WTC11 (cell line): ENCODE measurements at regions not wholly inside any gene's neighbourhood (a gene's known extent, or its start where the extent isn't known, plus 50 kb on each side); places are given as distances from the start of the nearest gene placed in this dataset.

Experiments used
- ATAC-seq: fragments of 200-7000 bp; cut with Tn5 transposase; 2 replicates; pipeline ENCODE4 v1.10.0; 2021; ENCODE audit warnings: mild to moderate bottlenecking, moderate library complexity
- CTCF ChIA-PET: fragments of 300-600 bp; sonication (Branson Sonifier 250); formaldehyde crosslinking; loops from one replicate; lab custom pipeline; 2021; ENCODE audit warnings: antibody characterized with exemption; lab: Charles Lee
- POLR2A ChIA-PET: fragments of 350-600 bp; sonication (Branson Sonifier 250); formaldehyde crosslinking; loops from one replicate; lab custom pipeline; 2021; ENCODE audit warnings: antibody characterized with exemption; lab: Charles Lee
- DNase-seq: peaks from one replicate; pipeline ENCODE4 v3.0.0; 2021; ENCODE audit warnings: low spot score
- H3K27ac Mint-ChIP-seq: 2 replicates; pipeline ENCODE4 v1.8.0; 2021; ENCODE audit warnings: mixed read lengths
- H3K27me3 Mint-ChIP-seq: 2 replicates; pipeline ENCODE4 v1.8.0; 2021; ENCODE audit warnings: low read depth, mild to moderate bottlenecking, moderate library complexity, mixed read lengths
- H3K36me3 Mint-ChIP-seq: 2 replicates; pipeline ENCODE4 v1.8.0; 2021; ENCODE audit warnings: mixed read lengths
- H3K4me1 Mint-ChIP-seq: 2 replicates; pipeline ENCODE4 v1.8.0; 2022; ENCODE audit warnings: mixed read lengths
- H3K4me3 Mint-ChIP-seq: 2 replicates; pipeline ENCODE4 v1.8.0; 2021; ENCODE audit warnings: mild to moderate bottlenecking, moderate library complexity, mixed read lengths
- H3K9me3 Mint-ChIP-seq: 2 replicates; pipeline ENCODE4 v1.8.0; 2021; ENCODE audit warnings: mixed read lengths
- ESRRA ChIP-seq: sonication (generic); formaldehyde crosslinking; IDR thresholded peaks from 2 replicates; pipeline ENCODE4 v1.8.1; 2022; ENCODE audit warnings: mild to moderate bottlenecking, missing genetic modification reagents, borderline replicate concordance
- GRHL2 ChIP-seq: fragments of 250-450 bp; sonication (Bioruptor Pico); IDR thresholded peaks from 2 replicates; pipeline ENCODE4 v1.8.0; 2022; ENCODE audit warnings: mild to moderate bottlenecking, moderate library complexity; ENCODE audit not compliant: insufficient replicate concordance, severe bottlenecking
- HMGA2 ChIP-seq: fragments of 250-450 bp; sonication (Bioruptor Pico); IDR thresholded peaks from 2 replicates; pipeline ENCODE4 v1.4.0; 2021; ENCODE audit warnings: mild to moderate bottlenecking, moderate library complexity
- MYBL2 ChIP-seq: sonication (generic); formaldehyde crosslinking; IDR thresholded peaks from 2 replicates; pipeline ENCODE4 v1.8.1; 2023; ENCODE audit warnings: mild to moderate bottlenecking, moderate library complexity, missing genetic modification reagents
- NFATC4 ChIP-seq: fragments of 250-450 bp; sonication (Bioruptor Pico); IDR thresholded peaks from 2 replicates; pipeline ENCODE4 v1.9.0; 2021; ENCODE audit warnings: mild to moderate bottlenecking
- NFYB ChIP-seq: sonication (generic); formaldehyde crosslinking; conservative IDR thresholded peaks from 2 replicates; pipeline ENCODE4 v1.8.0; 2022; ENCODE audit warnings: low read depth, missing genetic modification reagents
- RORB ChIP-seq: fragments of 250-450 bp; sonication (Bioruptor Pico); IDR thresholded peaks from 2 replicates; pipeline ENCODE4 v1.9.0; 2021; ENCODE audit warnings: mild to moderate bottlenecking
- SMAD4 ChIP-seq: sonication (generic); formaldehyde crosslinking; IDR thresholded peaks from 2 replicates; pipeline ENCODE4 v1.8.0; 2022; ENCODE audit warnings: mild to moderate bottlenecking, missing genetic modification reagents
- ZNF121 ChIP-seq: sonication (generic); formaldehyde crosslinking; IDR thresholded peaks from 2 replicates; pipeline ENCODE4 v1.8.0; 2023; ENCODE audit warnings: missing genetic modification reagents
- ZNF671 ChIP-seq: fragments of 250-450 bp; sonication (Bioruptor Pico); IDR thresholded peaks from 2 replicates; pipeline ENCODE4 v1.8.0; 2021; ENCODE audit warnings: mild to moderate bottlenecking
- TF ChIP-seq, protein P1 (sequence below): sonication (generic); formaldehyde crosslinking; IDR thresholded peaks from 2 replicates; pipeline ENCODE4 v1.8.1; 2022; ENCODE audit warnings: mild to moderate bottlenecking, missing genetic modification reagents, moderate library complexity, borderline replicate concordance
- TF ChIP-seq, protein P2 (sequence below): sonication (generic); formaldehyde crosslinking; IDR thresholded peaks from 2 replicates; pipeline ENCODE4 v1.8.1; 2022; ENCODE audit warnings: mild to moderate bottlenecking, moderate library complexity, missing genetic modification reagents
- TF ChIP-seq, protein P3 (sequence below): sonication (generic); formaldehyde crosslinking; IDR thresholded peaks from 2 replicates; pipeline ENCODE4 v1.8.0; 2022; ENCODE audit warnings: mild to moderate bottlenecking, missing genetic modification reagents
- TF ChIP-seq, protein P4 (sequence below): sonication (generic); formaldehyde crosslinking; IDR thresholded peaks from 2 replicates; pipeline ENCODE4 v1.8.1; 2023; ENCODE audit warnings: mild to moderate bottlenecking, missing genetic modification reagents
- TF ChIP-seq, protein P5 (sequence below): fragments of 250-450 bp; sonication (Bioruptor Pico); IDR thresholded peaks from 2 replicates; pipeline ENCODE4 v2.1.2; 2022; ENCODE audit warnings: mild to moderate bottlenecking, moderate library complexity
- TF ChIP-seq, protein P6 (sequence below): sonication (generic); formaldehyde crosslinking; IDR thresholded peaks from 2 replicates; pipeline ENCODE4 v1.8.1; 2023; ENCODE audit warnings: mild to moderate bottlenecking, missing genetic modification reagents
- TF ChIP-seq, protein P7 (sequence below): fragments of 250-450 bp; sonication (Bioruptor Pico); IDR thresholded peaks from 2 replicates; pipeline ENCODE4 v1.9.0; 2021; ENCODE audit warnings: mild to moderate bottlenecking
- TF ChIP-seq, protein P8 (sequence below): fragments of 250-450 bp; sonication (Bioruptor Pico); IDR thresholded peaks from 2 replicates; pipeline ENCODE4 v1.9.0; 2021; ENCODE audit warnings: moderate library complexity, mild to moderate bottlenecking, inconsistent platforms, borderline replicate concordance
- TF ChIP-seq, protein P9 (sequence below): fragments of 250-450 bp; sonication (Bioruptor Pico); IDR thresholded peaks from 2 replicates; pipeline ENCODE4 v1.9.0; 2021; ENCODE audit warnings: mild to moderate bottlenecking
- TF ChIP-seq, protein P10 (sequence below): sonication (generic); formaldehyde crosslinking; IDR thresholded peaks from 2 replicates; pipeline ENCODE4 v1.8.1; 2023; ENCODE audit warnings: mild to moderate bottlenecking, moderate library complexity, missing genetic modification reagents

DNA sequence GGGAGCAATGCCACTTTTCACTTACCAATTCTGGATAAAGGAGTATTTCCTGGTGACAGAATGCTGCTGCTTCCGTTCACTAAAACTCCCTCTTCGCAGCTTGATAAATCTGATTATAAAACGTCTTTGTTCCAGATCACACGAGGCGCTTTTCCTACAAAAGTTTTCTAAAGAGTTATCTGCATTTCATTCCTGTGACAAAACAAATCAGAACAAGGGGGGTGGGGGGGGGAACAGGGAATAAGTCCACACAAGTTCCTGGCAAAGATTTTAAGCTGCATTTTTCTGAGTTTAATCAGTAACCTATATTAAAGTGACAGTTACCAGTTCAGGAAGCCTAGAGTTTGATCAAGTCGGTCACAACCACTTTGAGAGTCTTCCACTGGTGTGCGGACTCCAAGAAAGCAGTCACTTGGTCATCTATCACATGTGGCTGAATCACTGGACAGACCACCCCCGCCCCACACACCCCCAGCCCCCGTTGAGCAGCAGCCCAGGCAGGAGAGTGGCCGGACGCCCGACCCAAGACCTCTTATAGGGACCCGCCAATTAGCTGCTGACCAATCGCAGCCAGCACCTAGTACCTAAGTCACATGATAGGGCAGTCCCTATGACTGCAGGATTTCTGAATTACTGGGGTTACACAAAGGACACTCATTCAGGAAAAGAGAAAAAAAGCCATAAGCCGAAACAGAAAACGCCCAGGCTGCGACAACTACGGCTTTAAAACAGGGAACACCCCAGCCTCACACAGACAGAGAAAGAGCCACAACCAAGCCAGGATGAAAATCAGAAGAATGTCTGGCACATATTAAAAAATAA, 569.3 kb upstream of the DIPK2B start:
- Mint-ChIP-seq H3K4me1 (peaks cover 79% of the 10 kb centered on the region), H3K9me3 (no peaks in the 10 kb centered on the region), H3K27me3 (no peaks in the 10 kb centered on the region), H3K27ac (peak overlapping the region; percentile 70; the same call in 1 of the 2 replicates)
- peak; percentile 47; the same call in 1 of the 2 replicates for ATAC-seq
- CTCF ChIA-PET, result no interaction called here
- POLR2A ChIA-PET, result no interaction called here
- no peak for DNase-seq
- TF ChIP-seq, protein P1, sequence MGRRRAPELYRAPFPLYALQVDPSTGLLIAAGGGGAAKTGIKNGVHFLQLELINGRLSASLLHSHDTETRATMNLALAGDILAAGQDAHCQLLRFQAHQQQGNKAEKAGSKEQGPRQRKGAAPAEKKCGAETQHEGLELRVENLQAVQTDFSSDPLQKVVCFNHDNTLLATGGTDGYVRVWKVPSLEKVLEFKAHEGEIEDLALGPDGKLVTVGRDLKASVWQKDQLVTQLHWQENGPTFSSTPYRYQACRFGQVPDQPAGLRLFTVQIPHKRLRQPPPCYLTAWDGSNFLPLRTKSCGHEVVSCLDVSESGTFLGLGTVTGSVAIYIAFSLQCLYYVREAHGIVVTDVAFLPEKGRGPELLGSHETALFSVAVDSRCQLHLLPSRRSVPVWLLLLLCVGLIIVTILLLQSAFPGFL (CRISPR knock-in tag), result no peak
- TF ChIP-seq NFATC4 (CRISPR knock-in tag) (no peak), ESRRA (CRISPR knock-in tag) (no peak), NFYB (CRISPR knock-in tag) (no peak), GRHL2 (CRISPR knock-in tag) (no peak), SMAD4 (no peak), ZNF671 (CRISPR knock-in tag) (no peak), RORB (CRISPR knock-in tag) (no peak), MYBL2 (no peak)
- TF ChIP-seq, protein P2, sequence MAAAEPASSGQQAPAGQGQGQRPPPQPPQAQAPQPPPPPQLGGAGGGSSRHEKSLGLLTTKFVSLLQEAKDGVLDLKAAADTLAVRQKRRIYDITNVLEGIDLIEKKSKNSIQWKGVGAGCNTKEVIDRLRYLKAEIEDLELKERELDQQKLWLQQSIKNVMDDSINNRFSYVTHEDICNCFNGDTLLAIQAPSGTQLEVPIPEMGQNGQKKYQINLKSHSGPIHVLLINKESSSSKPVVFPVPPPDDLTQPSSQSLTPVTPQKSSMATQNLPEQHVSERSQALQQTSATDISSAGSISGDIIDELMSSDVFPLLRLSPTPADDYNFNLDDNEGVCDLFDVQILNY, result no peak
- TF ChIP-seq, protein P3, sequence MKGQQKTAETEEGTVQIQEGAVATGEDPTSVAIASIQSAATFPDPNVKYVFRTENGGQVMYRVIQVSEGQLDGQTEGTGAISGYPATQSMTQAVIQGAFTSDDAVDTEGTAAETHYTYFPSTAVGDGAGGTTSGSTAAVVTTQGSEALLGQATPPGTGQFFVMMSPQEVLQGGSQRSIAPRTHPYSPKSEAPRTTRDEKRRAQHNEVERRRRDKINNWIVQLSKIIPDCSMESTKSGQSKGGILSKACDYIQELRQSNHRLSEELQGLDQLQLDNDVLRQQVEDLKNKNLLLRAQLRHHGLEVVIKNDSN (CRISPR knock-in tag), result no peak
- TF ChIP-seq, protein P4, sequence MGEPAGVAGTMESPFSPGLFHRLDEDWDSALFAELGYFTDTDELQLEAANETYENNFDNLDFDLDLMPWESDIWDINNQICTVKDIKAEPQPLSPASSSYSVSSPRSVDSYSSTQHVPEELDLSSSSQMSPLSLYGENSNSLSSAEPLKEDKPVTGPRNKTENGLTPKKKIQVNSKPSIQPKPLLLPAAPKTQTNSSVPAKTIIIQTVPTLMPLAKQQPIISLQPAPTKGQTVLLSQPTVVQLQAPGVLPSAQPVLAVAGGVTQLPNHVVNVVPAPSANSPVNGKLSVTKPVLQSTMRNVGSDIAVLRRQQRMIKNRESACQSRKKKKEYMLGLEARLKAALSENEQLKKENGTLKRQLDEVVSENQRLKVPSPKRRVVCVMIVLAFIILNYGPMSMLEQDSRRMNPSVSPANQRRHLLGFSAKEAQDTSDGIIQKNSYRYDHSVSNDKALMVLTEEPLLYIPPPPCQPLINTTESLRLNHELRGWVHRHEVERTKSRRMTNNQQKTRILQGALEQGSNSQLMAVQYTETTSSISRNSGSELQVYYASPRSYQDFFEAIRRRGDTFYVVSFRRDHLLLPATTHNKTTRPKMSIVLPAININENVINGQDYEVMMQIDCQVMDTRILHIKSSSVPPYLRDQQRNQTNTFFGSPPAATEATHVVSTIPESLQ (CRISPR knock-in tag), result no peak
- TF ChIP-seq, protein P5, sequence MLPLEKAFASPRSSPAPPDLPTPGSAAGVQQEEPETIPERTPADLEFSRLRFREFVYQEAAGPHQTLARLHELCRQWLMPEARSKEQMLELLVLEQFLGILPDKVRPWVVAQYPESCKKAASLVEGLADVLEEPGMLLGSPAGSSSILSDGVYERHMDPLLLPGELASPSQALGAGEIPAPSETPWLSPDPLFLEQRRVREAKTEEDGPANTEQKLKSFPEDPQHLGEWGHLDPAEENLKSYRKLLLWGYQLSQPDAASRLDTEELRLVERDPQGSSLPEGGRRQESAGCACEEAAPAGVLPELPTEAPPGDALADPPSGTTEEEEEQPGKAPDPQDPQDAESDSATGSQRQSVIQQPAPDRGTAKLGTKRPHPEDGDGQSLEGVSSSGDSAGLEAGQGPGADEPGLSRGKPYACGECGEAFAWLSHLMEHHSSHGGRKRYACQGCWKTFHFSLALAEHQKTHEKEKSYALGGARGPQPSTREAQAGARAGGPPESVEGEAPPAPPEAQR (CRISPR knock-in tag), result no peak
- TF ChIP-seq, all 79 proteins: peak for 0
- no peak overlapping the region; the same call in 1 of the 2 replicates for H3K4me3 Mint-ChIP-seq
- H3K36me3 Mint-ChIP-seq, result peaks cover 3% of the 10 kb centered on the region; the same call in 1 of the 2 replicates

DNA sequence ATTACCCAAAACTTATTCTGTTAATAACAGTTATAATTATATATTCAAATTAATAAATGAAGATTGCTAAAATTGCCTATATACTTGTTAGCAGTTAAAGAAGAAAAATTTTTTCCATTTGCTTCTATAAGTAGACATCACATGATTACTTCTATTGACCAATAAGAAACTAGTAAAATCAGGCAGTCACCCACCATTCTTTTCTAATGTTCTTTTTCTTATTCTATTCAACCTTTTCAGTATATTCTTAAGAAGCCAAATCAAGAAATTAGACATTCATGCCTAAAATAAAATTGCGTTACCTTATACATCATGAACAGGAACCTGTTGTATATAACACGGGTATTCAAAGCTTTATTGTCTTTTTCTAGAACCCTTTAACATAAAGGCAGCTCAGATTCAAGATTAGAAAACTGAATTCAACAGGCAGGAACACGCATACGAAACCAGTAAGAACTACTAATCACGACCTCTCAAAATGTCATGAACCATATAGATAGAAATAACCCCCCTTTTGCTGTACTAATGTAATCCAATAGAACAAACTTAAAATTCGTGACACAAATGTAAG, 568.1 kb upstream of the DIPK2B start:
- Mint-ChIP-seq H3K27me3 (no peaks in the 10 kb centered on the region), H3K4me3 (no peak overlapping the region), H3K27ac (no peak overlapping the region), H3K4me1 (peaks cover 75% of the 10 kb centered on the region), H3K36me3 (peaks cover 3% of the 10 kb centered on the region; the same call in 1 of the 2 replicates), H3K9me3 (no peaks in the 10 kb centered on the region)
- ATAC-seq, result no peak
- no peak for DNase-seq
- ChIA-PET CTCF (no interaction called here), POLR2A (no interaction called here)
- TF ChIP-seq, protein P6, sequence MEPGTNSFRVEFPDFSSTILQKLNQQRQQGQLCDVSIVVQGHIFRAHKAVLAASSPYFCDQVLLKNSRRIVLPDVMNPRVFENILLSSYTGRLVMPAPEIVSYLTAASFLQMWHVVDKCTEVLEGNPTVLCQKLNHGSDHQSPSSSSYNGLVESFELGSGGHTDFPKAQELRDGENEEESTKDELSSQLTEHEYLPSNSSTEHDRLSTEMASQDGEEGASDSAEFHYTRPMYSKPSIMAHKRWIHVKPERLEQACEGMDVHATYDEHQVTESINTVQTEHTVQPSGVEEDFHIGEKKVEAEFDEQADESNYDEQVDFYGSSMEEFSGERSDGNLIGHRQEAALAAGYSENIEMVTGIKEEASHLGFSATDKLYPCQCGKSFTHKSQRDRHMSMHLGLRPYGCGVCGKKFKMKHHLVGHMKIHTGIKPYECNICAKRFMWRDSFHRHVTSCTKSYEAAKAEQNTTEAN (CRISPR knock-in tag), result no peak
- TF ChIP-seq, protein P7, sequence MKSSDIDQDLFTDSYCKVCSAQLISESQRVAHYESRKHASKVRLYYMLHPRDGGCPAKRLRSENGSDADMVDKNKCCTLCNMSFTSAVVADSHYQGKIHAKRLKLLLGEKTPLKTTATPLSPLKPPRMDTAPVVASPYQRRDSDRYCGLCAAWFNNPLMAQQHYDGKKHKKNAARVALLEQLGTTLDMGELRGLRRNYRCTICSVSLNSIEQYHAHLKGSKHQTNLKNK, result no peak
- TF ChIP-seq, protein P8, sequence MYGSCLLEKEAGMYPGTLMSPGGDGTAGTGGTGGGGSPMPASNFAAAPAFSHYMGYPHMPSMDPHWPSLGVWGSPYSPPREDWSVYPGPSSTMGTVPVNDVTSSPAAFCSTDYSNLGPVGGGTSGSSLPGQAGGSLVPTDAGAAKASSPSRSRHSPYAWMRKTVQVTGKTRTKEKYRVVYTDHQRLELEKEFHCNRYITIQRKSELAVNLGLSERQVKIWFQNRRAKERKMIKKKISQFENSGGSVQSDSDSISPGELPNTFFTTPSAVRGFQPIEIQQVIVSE, result no peak
- no peak for TF ChIP-seq ZNF121 (CRISPR knock-in tag)
- no peak for TF ChIP-seq HMGA2 (CRISPR knock-in tag)
- TF ChIP-seq, protein P9, sequence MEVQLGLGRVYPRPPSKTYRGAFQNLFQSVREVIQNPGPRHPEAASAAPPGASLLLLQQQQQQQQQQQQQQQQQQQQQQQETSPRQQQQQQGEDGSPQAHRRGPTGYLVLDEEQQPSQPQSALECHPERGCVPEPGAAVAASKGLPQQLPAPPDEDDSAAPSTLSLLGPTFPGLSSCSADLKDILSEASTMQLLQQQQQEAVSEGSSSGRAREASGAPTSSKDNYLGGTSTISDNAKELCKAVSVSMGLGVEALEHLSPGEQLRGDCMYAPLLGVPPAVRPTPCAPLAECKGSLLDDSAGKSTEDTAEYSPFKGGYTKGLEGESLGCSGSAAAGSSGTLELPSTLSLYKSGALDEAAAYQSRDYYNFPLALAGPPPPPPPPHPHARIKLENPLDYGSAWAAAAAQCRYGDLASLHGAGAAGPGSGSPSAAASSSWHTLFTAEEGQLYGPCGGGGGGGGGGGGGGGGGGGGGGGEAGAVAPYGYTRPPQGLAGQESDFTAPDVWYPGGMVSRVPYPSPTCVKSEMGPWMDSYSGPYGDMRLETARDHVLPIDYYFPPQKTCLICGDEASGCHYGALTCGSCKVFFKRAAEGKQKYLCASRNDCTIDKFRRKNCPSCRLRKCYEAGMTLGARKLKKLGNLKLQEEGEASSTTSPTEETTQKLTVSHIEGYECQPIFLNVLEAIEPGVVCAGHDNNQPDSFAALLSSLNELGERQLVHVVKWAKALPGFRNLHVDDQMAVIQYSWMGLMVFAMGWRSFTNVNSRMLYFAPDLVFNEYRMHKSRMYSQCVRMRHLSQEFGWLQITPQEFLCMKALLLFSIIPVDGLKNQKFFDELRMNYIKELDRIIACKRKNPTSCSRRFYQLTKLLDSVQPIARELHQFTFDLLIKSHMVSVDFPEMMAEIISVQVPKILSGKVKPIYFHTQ (CRISPR knock-in tag), result no peak
- TF ChIP-seq, protein P10, sequence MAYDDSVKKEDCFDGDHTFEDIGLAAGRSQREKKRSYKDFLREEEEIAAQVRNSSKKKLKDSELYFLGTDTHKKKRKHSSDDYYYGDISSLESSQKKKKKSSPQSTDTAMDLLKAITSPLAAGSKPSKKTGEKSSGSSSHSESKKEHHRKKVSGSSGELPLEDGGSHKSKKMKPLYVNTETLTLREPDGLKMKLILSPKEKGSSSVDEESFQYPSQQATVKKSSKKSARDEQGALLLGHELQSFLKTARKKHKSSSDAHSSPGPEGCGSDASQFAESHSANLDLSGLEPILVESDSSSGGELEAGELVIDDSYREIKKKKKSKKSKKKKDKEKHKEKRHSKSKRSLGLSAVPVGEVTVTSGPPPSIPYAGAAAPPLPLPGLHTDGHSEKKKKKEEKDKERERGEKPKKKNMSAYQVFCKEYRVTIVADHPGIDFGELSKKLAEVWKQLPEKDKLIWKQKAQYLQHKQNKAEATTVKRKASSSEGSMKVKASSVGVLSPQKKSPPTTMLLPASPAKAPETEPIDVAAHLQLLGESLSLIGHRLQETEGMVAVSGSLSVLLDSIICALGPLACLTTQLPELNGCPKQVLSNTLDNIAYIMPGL (CRISPR knock-in tag), result no peak
